RWPE2 (cell line): ENCODE measurements at regions not wholly inside any gene's neighbourhood (a gene's known extent, or its start where the extent isn't known, plus 50 kb on each side); places are given as distances from the start of the nearest gene placed in this dataset.

ENCODE experiments used
- ATAC-seq: fragments of 200-7000 bp; cut with Tn5 transposase; 3 replicates; pipeline ENCODE4 v1.9.1; 2021; ENCODE audit warnings: low read depth
- DNase-seq: peaks from one replicate; pipeline ENCODE4 v3.0.0-alpha.2; 2020; ENCODE audit warnings: low spot score
- H3K27ac ChIP-seq: fragments of 450-650 bp; 2 replicates; pipeline ENCODE4 v1.5.1; 2017; ENCODE audit warnings: mild to moderate bottlenecking; ENCODE audit not compliant: poor library complexity, severe bottlenecking
- H3K27me3 ChIP-seq: fragments of 250-450 bp; sonication (Bioruptor Pico); 2 replicates; pipeline ENCODE4 v1.5.1; 2021; ENCODE audit warnings: mild to moderate bottlenecking, moderate library complexity; ENCODE audit not compliant: insufficient read depth, poor library complexity, severe bottlenecking
- H3K36me3 ChIP-seq: fragments of 250-450 bp; sonication (Bioruptor Pico); 2 replicates; pipeline ENCODE4 v1.5.1; 2020; ENCODE audit warnings: low read depth, mild to moderate bottlenecking, moderate library complexity
- H3K4me1 ChIP-seq: fragments of 250-450 bp; sonication (Bioruptor Pico); 2 replicates; pipeline ENCODE4 v1.5.1; 2021; ENCODE audit warnings: mild to moderate bottlenecking, moderate library complexity; ENCODE audit not compliant: insufficient read depth, poor library complexity, severe bottlenecking
- H3K4me3 ChIP-seq: fragments of 250-450 bp; sonication (Bioruptor Pico); 2 replicates; pipeline ENCODE4 v1.5.1; 2021; ENCODE audit warnings: mild to moderate bottlenecking, moderate library complexity; ENCODE audit not compliant: severe bottlenecking
- H3K9me3 ChIP-seq: fragments of 250-450 bp; sonication (Bioruptor Pico); 2 replicates; pipeline ENCODE4 v1.5.1; 2021; ENCODE audit warnings: mild to moderate bottlenecking, moderate library complexity; ENCODE audit not compliant: severe bottlenecking
- TF ChIP-seq, protein P1 (sequence below): fragments of 450-650 bp; IDR thresholded peaks from one replicate; pipeline ENCODE4 v1.5.1; 2017; ENCODE audit warnings: mild to moderate bottlenecking, moderate library complexity; ENCODE audit not compliant: poor library complexity, severe bottlenecking

DNA sequence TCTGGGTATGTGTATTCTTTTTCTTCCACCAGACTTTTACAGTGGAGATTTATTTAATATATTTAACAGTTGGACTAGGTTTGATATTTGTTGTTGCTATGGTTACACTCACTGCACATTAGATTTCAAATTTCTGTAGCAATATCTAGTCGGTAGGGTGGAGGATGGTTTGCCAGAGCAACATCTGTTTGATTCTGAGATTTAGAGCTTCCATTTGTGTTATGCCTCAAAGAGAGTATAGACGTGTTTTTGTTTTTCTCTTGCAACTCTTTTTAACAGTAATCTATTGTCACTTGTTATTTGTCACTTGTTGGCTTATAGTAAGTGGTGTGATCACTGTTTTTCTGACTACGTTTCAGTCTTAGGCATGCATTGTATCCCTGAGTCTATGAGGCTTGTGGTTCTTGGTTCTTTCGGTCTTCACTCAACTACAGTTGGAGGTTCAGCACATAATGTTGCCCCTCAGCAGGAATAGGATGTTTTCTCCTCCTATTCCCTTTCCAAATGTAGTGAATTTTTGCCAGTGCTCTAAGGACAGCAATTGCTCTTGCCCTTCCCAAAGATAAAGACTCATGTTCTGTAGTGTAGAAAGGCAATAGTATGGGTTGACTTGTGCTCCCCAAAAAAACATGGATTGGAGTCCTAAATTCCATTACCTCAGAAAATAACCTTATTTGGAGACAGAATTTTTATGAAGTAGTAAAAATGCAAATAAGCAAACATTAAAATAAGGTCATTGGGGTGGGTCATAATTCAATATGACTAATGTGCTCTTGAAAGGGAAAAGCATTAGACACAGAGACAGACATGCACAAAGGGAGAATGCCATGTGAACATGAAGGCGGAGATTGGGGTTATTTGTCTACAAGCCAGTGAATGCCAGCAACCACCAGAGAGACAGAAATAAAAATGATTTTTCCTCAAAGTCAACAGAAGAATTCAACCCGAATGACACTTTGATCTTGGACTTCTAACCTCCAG lies 692.1 kb downstream of the DIPK2A start:
- ATAC-seq (no peak), DNase-seq (no peak)
- H3K27me3 ChIP-seq: no peaks in the 10 kb centered on the region
- H3K27ac ChIP-seq: no peak overlapping the region
- peaks cover 1% of the 10 kb centered on the region for H3K9me3 ChIP-seq
- no peaks in the 10 kb centered on the region for H3K4me1 ChIP-seq
- no peak overlapping the region for H3K4me3 ChIP-seq
- TF ChIP-seq, protein P1, sequence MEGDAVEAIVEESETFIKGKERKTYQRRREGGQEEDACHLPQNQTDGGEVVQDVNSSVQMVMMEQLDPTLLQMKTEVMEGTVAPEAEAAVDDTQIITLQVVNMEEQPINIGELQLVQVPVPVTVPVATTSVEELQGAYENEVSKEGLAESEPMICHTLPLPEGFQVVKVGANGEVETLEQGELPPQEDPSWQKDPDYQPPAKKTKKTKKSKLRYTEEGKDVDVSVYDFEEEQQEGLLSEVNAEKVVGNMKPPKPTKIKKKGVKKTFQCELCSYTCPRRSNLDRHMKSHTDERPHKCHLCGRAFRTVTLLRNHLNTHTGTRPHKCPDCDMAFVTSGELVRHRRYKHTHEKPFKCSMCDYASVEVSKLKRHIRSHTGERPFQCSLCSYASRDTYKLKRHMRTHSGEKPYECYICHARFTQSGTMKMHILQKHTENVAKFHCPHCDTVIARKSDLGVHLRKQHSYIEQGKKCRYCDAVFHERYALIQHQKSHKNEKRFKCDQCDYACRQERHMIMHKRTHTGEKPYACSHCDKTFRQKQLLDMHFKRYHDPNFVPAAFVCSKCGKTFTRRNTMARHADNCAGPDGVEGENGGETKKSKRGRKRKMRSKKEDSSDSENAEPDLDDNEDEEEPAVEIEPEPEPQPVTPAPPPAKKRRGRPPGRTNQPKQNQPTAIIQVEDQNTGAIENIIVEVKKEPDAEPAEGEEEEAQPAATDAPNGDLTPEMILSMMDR: no peak
- no peaks in the 10 kb centered on the region for H3K36me3 ChIP-seq

DNA sequence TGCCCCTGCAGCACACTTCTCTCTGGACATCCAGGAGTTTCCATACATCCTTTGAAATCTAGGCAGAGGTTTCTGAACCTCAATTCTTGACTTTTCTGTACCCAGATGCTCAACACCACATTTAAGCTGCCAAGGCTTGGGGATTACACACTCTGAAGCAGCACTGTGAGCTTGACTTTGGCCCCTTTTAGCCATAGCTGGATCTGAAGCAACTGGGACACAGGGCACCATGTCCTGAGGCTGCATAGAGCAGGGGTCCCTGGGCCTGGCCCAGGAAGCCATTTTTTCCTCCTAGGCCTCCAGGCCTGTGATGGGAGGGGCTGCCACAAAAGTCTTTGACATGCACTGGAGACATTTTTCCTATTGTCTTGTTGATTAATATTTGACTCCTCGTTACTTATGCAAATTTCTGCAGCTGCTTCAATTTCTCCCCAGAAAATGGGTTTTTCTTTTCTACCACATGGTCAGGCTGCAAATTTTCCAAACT lies 694.0 kb downstream of the DIPK2A start:
- H3K27me3 ChIP-seq: no peaks in the 10 kb centered on the region
- no peak for DNase-seq
- peaks cover 1% of the 10 kb centered on the region for H3K9me3 ChIP-seq
- no peaks in the 10 kb centered on the region for H3K36me3 ChIP-seq
- TF ChIP-seq, protein P1: no peak
- H3K4me1 ChIP-seq: no peaks in the 10 kb centered on the region
- ATAC-seq: no peak
- no peak overlapping the region for H3K4me3 ChIP-seq
- H3K27ac ChIP-seq: no peak overlapping the region

DNA sequence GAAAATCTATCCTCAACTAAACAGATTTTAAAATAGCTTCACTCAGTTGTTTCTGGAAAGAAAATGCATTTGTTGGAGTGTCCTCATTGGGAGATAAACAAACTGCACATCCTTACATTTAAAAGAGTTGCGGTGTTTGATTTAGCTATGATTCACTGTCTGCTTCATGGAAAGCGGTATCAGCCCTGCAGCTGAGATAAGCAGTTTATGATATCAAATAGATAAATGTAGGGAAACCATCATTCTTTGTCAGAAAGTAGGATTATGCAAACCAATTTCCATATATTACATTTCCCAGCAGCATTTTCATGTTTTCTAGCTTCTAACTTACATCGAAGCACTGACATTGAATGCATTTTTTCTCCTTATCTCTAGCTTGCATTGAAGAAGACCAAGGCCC lies 698.9 kb downstream of the DIPK2A start:
- Histone ChIP-seq H3K9me3 (no peaks in the 10 kb centered on the region), H3K4me3 (no peak overlapping the region), H3K27me3 (no peaks in the 10 kb centered on the region), H3K36me3 (no peaks in the 10 kb centered on the region), H3K4me1 (no peaks in the 10 kb centered on the region), H3K27ac (no peak overlapping the region)
- ATAC-seq (no peak), DNase-seq (no peak)
- TF ChIP-seq, protein P1: no peak

DNA sequence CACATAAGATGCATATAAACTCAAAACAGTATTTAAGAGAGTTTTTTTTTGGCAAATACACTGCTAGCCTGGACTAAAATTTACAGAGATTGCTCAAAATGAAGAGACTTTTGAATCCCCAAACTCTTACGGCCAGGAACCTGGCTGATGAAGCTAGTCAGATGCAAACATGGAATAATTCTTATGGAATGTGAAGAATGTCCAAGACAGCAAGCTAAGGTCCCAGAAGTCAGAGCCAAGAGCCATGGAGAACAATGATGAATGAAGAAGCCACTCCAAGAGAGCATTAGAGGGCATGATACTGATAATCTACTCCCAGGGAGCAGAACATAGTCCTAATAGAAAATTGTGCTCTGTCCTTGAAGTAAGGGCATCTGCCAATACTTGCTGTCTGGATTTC lies 705.5 kb downstream of the DIPK2A start:
- ATAC-seq (no peak), DNase-seq (no peak)
- TF ChIP-seq, protein P1: no peak
- Histone ChIP-seq H3K4me3 (no peak overlapping the region), H3K36me3 (no peaks in the 10 kb centered on the region), H3K9me3 (no peaks in the 10 kb centered on the region), H3K4me1 (no peaks in the 10 kb centered on the region), H3K27me3 (no peaks in the 10 kb centered on the region), H3K27ac (no peak overlapping the region)

DNA sequence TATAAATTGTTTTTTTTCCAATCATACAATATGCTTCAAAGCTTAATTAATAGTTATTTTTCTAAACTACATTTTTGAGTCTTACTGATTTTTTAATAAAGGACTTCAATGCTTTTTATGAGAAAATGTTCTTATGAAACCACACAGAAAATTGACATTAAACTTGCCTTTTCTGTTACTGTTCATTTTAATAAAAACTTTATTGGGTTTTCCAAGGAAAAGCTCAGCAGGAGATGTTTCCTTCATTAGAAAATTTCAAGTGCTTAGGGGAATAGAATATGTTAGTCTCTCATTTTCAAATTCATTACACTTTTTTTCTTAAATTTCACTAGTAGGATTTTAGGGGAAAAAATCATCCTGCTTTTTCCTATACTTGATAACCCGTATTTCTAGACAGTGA lies 711.4 kb downstream of the DIPK2A start:
- TF ChIP-seq, protein P1: no peak
- no peaks in the 10 kb centered on the region for H3K27me3 ChIP-seq
- H3K4me1 ChIP-seq: no peaks in the 10 kb centered on the region
- ATAC-seq (no peak), DNase-seq (no peak)
- no peaks in the 10 kb centered on the region for H3K36me3 ChIP-seq
- peaks cover 2% of the 10 kb centered on the region for H3K9me3 ChIP-seq
- no peak overlapping the region for H3K27ac ChIP-seq
- no peak overlapping the region for H3K4me3 ChIP-seq
